ENCODE measurements at regions not wholly inside any gene's neighbourhood (a gene's known extent, or its start where the extent isn't known, plus 50 kb on each side); places are given as distances from the start of the nearest gene placed in this dataset.

DNA sequence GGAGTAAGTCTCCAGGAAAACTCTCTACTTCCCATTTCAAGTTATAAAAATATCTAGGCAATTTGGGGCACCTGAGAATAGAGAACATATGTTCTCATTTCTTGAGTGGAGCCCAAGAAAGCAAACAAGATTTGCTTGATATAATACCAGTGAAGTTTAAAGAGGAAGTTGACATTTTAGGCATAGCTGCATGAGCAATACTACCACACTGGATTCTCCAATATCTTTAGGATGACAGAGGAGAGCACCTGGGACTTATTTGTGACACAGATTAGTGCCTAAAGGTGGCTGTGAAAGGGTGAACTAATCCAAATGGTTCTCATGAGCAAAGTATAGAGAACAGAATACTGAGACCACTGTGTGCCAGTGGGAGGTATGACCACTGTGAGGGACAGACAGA, 423.5 kb upstream of the RIOK2 start:
- DNase-seq, result no peak

DNA sequence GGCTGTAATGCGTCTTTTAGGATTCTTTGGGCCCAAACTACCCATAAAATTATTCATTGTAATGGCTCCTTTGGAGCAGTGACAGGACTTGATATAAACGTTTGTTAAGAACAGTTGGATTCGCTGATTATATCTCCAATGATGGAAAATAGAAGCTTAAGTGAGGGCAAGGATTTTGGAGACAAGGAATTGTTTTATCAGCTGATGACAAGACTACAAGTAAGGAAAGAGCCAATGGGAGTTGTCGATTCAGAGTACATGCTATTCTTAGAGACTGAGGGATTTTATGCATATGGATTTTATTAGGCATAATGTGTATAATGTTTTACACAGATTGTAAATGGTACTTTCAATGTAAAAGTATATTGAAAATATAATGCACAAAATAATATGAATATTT, 425.5 kb upstream of the RIOK2 start:
- DNase-seq, result no peak

DNA sequence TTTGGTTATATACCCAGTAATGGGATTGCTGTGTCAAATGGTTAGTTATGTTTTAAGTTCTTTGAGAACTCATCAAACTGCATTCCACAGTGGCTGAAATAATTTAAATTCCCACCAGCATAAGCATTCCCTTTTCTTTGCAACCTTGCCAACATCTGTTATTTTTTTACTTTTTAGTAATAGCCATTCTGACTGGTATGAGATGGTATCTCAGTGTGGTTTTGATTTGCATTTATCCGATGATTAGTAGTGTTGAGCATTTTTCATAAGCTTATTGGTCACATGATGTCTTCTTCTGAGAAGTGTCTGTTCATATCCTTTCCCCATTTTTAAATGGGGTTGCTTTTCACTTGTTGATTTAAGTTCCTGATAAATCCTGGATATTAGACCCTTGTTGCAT, 435.7 kb upstream of the RIOK2 start:
- no peak for DNase-seq

DNA sequence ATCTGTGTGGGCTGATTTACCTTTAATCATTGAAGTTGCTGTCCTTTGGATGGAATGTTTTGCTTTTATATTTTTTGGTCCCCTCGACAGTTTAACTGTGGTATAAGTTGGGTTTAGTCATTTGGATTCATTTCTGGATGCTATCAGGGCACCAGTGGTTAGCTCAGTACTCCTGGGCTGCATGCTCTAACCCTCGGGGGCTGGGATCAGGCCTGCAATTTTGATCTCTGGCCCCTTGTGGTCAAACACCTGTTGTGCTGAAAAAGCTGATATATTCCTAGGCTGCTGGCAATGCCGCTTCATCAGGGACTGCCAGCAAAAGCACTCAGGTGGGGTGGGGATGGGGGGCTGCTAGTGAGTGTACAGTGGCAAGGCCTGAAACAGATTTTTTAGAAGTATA, 440.4 kb upstream of the RIOK2 start:
- DNase-seq, result no peak

DNA sequence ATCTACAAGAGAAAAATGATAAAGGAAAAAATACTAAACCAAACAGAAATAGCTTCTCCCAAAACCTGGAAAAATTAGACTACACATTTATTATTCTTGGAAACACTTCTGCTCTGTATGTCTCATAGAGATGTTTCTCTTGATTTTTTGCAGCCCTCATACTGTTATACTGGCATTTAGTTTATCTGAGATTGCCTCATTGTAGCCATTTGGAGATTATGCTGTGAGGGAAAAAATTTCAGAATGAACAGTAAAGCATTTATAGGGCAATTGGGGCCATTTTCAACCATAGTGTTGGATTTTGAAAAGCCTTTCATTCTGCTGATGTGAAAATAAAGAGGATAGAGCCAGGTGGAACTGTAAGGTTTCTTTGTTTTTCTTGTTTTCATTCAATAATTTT, 441.8 kb upstream of the RIOK2 start:
- DNase-seq, result no peak

DNA sequence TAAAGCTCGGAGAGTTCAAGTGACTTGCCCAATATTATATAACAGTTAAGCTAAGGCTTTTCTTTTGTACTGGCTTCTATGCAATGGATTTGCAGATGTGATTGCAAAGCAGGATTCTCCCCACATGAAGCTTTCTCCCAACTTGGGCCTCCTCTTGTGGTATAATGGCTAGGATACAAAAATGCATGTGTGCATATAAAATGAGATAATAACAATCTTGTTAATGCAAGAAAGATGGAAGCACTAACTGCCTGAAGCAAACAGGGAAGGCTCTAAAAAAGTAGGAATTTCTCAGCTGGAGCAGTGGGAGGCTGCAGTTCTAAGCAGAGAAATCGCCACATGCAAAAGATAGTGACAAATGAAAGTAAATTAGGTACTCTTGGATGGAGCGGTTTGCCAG, 444.2 kb upstream of the RIOK2 start:
- no peak for DNase-seq

DNA sequence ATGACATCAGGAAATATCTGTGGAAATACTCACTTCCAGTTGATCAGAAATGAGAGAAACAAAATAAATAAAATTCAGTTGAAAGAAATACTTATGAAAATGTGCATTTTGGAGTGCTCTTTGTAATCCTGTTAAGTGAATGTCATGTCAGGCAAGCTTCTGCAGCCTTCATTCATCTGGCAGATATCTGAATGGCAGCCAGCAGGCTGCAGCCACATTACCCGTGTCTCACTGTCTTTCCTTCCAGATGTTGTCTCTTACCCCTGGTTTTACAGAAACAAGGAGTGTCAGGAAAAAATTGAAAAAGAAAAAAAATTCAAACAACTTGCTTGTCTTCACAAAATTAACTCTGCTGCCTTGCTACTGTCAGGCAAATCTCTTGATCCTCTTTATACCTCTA, 445.0 kb upstream of the RIOK2 start:
- DNase-seq, result no peak

DNA sequence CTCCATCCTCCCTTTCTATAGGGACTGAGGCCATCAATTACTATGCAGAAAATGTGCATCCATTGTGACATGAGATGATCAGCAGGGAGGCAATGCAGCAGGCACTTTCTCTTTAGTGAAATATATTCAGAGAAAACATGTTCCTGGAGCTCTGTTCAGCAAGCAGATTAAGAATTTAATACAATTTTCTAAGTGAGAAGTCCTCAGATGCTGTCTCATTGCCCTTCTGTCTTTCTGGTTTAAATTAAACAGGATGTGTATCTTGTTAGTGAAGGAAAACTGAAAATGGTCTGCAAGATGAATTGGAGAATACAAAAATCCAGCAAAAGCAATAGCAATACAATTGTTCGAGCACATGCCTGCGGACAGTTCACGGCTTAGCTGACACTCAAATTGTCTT, 445.8 kb upstream of the RIOK2 start:
- no peak for DNase-seq

DNA sequence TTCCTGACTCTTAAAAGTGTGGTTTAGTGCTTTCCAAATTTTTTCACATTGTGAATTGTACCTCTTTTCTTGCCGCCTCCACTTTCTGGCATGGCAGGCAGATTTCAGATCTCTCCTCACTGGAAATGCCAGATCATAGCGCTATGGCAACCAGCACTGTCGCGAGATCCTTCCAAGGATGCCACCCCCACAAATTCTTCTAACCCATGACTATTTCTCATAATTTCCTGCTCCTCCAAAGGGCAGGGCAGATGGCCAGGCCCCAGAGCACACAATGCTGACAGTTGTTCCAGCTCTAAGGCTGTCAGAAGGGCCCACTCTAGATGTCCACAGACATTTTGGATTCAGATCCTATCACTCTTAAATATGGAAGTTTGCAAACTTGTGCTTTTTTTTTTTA, 446.2 kb upstream of the RIOK2 start:
- DNase-seq, result no peak

DNA sequence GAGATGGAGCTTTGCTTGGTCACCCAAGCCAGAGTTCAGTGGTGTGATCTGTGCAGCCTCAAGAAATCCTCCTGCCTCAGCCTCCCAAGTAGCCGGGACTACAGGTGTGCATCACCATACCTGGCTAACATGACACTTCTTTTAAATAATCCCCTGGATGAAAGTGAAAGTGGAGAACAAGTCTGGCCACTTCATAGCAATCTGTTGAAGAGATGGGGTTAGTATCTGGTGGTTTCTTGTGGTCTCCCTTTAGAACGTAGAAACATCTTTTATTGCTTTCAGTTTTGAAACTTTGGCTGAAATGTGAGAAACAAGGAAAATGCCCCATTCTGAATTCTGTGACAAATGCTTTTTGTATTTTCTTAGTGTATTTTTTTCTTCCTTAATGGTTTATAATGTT, 452.5 kb upstream of the RIOK2 start:
- no peak for DNase-seq

DNA sequence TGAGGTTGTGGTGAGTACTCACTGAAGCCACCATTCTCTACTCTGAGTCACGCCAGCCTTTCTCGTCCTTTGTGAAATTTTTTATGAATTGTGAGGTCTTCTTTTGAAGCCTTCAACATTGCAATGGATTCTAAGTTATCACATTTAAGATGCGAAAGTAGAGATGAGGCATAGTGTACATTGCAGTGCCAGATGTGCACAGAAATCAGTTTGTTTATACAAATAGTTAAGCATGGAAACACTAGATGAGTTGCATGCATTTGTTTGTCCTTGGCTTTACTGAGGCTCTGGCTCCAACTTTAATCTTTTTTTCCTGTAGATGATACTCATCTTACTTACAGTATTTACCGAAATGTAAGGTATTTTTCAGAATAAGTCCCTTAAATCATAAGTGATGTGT, 453.7 kb upstream of the RIOK2 start:
- no peak for DNase-seq

DNA sequence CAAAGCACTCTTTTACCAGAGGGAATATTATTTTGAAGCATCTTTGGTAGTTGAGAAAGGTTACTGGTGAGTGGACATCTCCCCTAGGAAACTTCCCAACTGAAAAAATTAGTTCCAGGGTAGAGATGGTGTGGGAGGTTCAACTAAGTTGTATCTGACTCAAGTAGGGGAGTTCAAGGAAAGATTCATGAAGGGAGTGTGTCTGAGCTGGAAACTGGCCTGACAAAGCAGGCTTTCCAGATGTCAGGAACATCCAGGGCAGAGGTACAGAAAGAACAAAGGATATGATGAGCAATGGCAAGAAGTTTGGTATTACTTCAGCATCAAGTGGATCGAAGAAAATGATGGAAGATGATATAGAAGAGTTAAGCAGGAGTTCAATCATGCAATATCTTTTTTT, 458.0 kb upstream of the RIOK2 start:
- no peak for DNase-seq

DNA sequence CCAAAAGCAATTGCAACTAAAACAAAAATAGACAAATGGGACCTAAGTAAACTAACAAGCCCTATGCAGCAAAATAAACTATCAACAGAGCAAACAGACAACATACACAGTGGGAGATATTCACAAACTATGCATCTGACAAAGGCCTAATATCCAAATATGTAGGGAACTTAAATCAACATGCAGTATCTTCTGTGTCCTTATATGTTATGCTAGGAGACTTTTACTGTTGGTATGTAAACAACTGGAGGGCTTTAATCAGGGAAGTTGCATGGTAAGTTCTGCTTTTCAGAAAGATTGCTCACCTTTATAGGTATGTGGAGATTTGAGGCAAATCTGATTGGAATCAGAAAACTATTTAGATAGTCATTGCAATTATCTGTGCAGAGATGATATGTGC, 461.2 kb upstream of the RIOK2 start:
- no peak for DNase-seq

DNA sequence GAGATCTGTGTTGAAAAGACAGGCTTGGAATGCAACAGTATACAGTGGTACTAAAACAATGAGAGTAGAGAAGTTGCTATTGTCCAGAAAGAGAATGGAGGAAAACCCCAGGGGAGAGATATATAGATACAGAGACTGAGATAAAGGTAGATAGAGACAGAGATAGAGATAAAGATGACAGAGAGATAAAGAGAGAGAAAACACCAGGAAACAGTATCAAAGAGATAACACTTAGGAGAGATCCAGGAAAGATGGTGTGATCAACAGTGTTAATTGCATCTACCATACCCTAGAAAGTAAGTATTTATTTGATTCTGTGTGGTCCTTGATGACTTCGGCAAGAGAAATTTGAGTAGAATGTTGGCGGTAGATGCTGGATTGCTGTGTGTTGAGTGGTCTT, 461.8 kb upstream of the RIOK2 start:
- DNase-seq, result no peak

DNA sequence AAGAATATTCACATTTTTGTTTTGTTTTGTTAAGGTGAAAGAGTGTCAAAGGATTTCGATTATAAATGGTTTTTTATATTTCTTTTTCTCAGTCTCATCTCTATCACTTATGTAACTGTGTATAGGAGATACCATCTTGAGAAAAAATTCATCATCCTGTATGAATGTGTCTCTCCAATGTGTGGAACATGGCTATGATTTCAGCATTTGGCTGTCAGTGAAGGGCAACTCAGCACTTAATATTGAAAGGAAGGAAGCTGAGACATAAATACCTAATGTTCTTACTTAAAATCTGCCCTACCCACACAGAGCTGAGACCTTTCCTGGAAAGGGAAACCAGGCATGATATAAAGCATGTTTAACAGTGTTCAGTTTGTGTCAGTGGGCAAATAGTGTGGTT, 474.2 kb upstream of the RIOK2 start:
- DNase-seq, result no peak

DNA sequence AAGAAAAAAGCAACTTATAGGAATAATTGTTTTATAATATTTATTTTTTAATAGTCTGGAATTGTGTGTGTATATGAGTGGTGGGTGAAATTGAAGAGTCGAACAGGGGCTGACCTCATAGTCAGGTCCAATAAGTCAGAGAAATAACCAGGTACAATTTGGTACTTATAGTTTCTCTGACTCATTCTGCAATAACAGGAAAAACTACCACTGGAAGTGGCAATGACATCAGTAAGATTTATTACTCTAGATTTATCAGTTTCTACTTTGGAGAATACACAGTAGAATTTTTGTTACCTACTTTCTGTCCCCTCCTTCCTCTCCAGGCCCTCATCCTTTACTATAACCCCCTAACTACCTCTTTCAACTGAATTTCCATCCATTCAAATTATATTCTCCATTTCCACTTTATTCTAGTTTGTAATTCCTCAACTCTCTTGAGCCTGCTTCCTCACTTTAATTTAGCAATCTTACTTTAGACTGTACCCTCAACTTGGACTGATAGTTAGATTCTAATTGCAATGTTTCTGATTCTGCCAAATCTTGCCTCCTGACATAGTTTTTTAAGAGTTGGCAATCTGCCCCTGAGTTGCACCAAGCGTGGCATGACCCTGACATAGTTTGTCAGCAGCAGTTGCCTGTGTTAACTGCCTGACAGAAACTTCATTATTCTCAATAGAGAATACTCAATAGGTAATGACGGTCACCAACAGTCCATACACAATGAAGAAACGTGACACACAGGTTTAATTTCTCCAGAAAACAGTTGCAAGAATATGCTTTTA, 475.3 kb upstream of the RIOK2 start:
- no peak for DNase-seq

DNA sequence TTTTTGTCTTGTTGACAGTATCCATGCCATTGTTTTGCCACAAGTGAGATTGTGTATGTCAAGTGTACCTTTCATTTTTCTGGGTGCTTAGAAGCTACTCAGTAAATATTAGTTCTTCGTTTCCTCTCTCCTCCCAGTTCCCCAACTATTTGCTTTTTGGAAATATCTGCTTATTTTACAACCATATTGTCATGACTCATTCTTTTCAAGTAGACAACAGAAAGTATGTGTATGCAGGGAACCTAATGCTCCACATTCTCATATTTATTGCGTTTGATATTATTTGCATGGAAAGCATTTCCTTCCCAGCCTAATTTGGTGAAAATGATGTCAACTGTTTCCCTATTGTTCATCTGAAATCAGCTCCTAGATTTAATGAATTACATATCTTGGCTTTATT, 483.7 kb upstream of the RIOK2 start:
- DNase-seq, result no peak

DNA sequence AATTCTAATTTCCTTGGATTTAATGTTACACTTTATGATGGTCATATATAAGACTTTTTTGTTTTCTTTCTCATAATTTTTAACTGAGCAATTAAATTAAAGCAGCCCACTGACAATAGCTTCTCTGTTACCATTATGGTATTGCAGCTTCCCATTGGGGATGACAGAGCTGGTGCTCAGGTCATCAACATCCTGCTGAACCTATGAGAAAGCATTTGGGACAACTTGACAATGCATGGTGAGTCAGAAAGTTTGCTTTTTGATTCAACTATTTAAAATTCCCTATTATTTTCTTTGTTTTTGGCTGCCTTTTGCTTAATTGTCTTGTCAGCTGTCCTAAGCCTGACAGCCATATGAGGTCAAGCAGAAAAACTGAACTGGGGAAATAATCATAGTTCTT, 487.4 kb upstream of the RIOK2 start:
- no peak for DNase-seq

DNA sequence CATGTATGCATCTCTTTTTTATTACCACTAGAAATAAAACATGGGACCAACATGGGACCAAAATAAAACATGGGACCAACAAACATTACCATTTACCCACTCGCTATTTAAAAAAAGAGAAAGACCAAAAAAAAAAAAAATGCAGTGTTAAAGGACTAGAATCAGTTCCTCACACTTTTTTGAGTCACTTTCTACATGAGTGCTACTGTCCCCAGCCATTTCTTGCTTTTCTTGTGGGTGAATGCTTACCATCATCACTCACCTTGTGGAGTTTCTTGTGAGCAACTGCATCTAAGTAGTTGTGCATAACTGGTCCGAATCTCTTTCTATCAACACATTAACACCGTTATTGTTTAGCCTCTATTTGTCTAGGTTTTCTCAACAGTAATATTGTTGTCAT, 493.6 kb upstream of the RIOK2 start:
- no peak for DNase-seq

DNA sequence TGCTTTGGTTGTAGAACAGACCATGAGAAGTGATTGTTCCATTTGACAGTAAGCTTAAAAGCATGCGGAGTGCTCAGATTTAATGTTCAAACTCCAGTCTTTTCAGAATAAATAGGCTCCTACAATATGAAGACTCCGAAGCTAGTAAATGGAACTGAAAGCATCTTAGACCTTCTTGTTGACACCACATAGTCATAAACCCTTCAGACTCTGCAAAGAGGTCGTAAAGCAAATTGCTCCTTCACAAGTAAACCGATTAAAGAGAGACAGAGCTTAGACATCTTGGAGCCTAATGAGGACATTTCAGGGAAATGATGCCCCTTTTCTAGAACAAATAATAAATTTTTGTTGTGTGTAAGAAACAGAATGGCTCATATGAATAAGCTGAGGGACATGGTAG, 511.0 kb upstream of the RIOK2 start:
- no peak for DNase-seq

DNA sequence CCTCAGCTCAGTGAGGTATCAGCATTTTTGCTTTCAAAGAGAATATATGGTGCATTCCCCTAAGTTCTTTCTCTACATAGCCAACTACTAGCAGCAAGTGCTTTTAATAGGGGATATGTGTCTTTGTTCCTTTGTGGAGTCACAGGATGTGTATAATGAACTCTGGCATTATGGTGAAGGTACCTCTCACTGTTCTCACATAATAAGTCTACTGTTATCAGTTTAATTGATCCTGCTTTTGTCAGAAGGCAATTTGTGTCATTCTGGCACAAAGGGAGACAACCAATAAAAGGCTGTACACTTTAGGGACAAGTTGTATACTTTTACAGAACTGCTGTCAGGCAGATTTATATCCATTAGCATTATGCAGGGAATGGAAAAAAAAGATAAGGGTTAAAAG, 531.4 kb upstream of the RIOK2 start:
- no peak for DNase-seq

DNA sequence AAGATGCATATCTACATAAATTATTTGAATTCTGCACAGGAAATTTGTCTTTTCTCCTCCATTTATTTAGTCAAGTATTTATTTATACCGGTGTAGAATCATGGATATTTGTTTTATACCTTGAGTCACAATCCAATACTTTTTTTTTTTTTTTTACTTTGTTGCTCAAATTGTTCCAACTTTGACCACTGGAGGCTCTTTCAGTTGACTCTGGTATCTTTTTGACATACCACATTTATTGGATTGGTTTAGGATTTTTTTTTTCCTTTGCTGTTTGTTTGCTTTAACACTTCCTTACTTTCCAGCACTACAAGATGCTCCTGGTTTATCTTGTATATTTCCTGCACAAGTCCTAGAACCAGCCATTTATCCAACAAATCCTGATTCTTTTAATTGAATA, 543.1 kb upstream of the RIOK2 start:
- no peak for DNase-seq

DNA sequence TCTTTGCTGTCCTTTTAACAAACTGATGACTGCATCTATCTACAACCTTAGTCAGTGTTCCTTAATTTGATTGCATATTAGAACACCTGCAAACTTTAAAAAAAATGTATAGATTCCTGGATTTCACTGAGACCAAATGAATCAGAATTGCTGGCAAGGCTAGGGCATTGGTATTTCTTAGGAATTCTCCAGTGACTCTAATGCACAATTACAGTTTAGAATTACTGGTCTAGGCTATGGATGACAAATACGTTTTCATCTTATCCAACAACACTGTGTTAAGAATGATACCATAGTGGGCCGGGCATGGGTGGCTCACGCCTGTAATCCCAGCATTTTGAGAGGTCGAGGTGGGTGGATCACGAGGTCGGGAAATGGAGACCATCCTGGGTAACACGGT, 545.9 kb upstream of the RIOK2 start:
- DNase-seq, result no peak

DNA sequence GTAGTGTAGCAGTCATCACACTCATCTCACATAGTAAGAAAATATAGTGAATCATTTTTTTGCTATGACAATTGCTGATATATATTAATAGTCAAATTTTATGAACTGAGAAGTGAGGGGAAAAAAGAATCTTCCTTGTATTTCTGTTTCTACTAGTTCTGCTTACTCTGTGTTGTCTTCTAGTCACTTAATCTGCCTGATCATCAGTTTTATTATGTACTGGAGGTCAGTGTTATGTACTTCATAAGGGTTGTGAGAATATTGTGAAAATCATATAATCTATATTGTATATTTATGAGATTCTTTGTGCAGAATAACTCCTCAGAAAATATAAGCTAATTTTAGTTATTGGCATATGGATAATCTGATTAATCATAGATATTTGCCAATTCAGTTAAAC, 546.9 kb upstream of the RIOK2 start:
- DNase-seq, result no peak

DNA sequence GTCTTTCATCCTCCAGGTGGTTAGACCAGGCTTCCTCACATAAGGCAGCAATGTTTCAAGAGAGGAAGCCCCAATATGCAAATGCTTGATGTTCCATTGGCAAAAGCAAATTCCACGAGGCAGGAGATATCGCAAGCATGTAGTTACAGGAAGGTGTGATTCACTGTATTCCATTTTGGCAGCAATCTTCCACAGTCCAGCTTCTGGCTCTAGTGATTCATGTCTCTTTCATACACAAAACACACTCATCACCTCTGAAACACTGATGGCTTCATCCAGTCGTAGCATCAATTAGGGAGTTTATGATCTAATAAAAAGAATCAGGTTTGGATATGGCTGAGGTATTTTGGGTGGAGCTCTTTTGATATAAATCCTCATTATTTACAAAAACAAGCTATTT, 552.2 kb upstream of the RIOK2 start:
- DNase-seq, result no peak

DNA sequence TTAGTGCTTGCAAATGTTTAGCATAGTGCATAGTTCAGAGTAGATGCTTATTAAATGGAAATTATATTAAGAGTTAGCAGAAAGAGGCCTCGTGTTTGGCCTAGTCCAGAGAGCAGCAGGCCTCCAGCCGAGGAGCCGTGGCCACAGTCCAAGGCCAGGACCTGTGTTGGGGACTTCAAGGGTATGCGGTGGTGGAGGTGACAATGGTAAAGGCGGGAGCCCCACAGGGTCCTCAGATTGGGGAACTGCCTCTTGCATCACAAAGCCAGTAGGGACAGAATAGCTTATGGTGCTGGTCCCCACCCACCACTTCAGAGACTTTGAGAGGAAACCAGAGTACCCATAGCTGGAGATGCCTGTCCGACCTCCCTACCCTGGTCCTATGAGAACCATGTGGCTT, 554.6 kb upstream of the RIOK2 start:
- DNase-seq, result no peak

Data from NCI-H2029 (cell line).